DMS53 treated with DMSO at 0.1 percent for 48 hours (cell line): ENCODE measurements at regions not wholly inside any gene's neighbourhood (a gene's known extent, or its start where the extent isn't known, plus 50 kb on each side); places are given as distances from the start of the nearest gene placed in this dataset.

Experiments
- DNase-seq: peaks from one replicate; lab custom pipeline; 2025; ENCODE audit not compliant: unreplicated experiment; lab: John Stamatoyannopoulos, UW

DNA sequence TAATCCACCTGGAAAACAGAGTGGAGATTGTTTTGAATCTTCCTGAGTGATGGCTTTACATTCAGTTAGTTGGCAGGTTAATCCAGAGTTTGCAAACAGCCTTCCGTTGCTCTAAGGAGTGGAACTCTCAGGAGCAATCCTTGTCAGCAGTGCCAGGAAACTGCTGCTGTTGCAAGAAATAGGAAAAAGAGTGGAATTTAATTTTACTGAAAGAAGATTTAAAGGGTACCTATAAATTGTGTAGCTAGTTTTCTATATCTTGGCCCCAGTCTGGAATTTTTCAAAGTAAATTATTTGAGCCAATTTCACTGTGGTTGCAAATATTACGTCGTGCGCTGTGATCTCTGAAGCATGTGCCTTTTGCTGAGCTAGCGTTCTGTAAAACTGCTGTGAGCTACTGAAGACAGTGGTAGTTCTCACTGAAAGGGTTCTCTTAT lies 55.5 kb upstream of the SLC5A12 start:
- no peak for DNase-seq

- no peak for DNase-seq
These were observed 56.3 kb upstream of the SLC5A12 start for GRCh38 chr11:26778000-26778757.

DNA sequence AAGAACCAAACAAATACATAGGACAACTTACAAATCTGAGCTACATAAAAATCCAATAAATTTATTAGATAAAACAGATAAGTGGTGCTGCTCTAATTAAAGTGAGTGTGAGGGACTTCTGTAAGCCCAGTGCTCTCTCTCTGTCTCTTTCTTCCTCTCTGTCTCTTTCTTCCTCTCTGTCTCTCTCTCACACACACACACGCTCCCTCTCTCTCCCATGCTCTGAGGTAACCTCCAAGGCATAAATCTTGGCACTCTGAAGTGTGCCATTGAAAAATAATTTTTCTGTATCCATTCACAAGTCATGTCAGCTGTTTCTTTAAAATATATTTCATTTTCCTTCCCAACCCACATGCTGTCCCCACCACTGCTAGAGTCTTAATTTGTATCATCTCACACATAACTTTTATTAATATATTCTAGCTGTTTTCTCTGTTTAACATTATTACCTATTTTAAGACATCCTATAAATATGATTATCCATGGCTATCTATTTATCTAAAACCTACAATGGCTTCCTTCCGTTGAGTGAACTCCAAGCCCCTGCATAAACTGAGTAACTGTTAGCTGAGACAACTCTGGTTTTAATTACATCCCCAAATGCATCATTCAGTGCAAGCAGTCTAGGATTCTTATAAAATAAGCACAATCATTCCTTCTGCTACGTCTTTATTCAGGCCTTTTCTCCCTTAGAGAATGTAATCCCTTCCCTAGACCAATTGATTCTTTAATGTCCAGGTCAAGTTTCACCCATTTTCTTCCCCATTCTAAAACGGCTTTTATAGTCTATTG lies 57.4 kb upstream of the SLC5A12 start:
- no peak for DNase-seq

DNA sequence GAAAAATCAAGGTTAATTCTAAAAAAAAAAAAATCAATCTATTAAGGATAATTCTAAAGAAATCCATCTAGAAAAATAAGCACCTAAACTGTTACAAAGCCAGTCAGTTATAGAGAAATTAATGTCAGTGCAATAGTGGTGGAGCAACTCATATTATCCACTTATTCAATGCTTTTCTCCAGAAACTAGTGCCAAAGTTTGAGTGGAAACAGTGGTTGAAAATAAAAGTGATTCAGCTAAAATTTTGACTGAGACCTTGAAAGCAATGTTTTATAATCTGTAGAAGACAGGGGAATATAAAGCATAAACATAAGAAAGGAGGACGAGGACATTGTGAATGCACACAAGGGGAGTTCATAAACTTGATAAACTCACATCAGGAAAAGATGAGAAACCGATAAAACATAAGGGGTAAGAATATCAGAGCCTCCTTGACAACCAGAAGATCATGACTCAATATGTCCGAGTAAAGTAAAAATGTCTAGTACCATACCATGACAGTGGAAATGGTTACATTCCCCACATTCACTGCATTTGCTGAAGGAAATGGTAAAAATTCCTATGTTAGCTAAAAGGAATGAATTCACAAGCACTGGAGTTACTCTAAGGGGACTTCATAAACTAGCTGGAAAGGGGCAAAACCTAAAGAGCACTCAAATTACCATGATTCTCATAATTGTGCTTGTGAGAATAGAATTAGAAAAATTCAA lies 58.7 kb upstream of the SLC5A12 start:
- DNase-seq = no peak

- DNase-seq = no peak
These were observed 60.5 kb upstream of the SLC5A12 start for GRCh38 chr11:26782220-26782965.

- DNase-seq = no peak
These were observed 62.1 kb upstream of the SLC5A12 start for GRCh38 chr11:26783997-26784396.

DNA sequence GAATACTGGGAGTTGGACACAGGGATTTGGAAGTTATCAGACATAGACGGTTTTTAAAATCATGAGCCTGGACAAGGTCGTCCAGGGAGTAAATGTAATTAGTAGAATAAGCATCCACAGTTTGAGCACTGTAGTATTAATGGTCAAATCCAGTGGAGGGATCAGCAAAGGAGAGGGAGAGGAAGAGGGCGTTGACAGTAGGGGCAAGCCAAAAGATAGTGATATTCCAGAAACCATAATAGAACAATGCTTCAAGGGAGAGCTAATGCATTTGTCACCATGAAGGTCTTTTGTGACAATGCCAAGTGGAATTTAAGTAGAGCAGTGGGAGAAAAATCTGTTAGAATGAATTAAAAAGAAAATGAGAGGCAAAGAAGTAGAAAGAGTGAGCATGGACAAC lies 68.9 kb upstream of the SLC5A12 start:
- no peak for DNase-seq

DNA sequence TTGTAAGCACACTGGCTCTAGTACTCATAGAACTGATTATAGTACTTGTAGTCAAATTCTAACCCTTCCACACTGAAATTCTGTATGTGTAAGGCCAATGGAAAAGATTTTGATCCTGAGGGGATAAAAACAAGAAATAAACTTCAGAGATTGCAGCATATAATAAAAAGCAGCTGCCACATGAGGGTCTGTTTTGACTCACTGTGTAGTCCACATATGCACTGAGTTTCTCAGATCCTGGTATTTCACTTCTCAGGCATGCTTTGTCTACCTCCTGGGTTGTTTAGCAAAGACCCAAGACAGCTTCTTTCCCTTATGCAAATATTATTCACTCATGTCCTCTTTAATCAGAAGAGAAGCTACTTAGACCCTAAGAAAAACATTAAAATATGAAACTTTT lies 71.1 kb upstream of the SLC5A12 start:
- no peak for DNase-seq

DNA sequence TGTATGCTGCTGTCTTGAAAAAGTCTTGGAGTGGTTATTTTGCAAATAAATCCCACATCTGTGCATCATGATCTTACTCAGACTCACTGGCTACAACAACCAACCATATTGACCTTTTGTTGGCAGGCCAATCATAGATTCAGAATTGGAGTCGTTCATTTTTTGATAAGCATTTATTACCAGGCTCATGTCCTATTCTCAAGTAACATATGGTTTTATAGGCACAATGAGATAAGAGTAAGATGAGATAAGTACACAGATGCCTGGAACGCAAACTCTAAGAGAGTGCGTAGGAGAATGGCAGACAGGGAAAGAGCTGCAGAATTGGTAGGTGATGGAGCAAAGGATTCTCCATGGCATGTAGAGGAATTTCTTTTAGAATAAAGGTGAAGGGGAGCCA lies 71.6 kb upstream of the SLC5A12 start:
- DNase-seq = no peak

DNA sequence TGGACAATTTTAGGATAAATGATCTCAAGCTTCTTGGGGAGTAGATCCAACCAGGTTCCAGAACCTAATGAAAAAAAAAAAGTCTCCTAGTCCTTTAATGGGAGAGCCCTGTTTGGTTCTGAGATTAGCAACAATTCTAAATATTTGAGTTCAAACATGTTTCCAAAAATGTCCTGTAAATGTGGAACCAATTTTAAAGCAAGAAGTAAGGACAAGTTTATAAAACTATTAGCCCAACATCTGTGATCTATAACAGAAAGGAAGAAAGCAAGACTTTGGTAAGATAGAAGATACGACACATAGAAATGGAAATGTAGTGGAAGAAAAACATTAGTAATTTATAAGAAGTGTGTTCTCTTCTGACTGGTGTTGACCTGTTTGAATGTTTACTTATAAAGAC lies 79.7 kb upstream of the SLC5A12 start:
- no peak for DNase-seq

DNA sequence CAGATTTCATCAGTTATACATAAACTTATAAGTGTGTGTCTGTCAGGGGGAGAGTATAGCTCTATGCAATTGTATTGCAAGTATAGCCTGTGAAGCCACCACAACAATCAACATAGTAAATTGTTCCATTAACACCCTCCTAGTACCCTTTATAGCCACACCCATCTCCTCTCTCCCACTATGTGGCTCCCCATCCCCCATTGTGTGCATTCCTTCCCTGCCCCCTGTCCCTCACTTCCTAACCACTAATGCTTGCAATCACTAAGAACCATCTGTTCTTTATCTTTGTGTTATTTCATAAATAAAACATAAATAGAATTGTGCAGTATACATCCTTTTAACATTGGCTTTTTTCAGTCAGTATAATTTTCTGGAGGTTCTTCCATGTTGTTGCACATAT lies 83.1 kb upstream of the SLC5A12 start:
- no peak for DNase-seq

DNA sequence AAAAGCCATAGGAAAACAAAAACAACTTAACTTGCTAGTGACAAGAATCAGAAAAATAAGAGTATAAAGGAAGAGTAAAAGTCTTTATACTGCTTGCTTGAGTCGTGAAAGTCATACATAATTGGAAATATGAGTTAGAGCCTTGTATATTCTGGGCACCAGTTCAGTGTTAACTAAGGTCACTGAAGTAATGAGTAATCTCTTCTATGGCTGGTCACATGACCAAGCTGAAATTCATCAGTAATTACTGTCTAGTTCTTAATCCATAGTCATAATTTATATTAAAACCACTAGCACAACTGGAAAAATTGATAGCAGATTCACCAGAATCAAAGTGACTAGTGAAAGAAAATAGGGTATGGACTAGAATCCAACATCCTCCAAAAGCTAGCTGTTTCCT lies 84.4 kb upstream of the SLC5A12 start:
- DNase-seq = no peak

- DNase-seq = no peak
These were observed 98.9 kb upstream of the SLC5A12 start for GRCh38 chr11:26820739-26821138.

- no peak for DNase-seq
These were observed 102.1 kb upstream of the SLC5A12 start for GRCh38 chr11:26823963-26824362.

DNA sequence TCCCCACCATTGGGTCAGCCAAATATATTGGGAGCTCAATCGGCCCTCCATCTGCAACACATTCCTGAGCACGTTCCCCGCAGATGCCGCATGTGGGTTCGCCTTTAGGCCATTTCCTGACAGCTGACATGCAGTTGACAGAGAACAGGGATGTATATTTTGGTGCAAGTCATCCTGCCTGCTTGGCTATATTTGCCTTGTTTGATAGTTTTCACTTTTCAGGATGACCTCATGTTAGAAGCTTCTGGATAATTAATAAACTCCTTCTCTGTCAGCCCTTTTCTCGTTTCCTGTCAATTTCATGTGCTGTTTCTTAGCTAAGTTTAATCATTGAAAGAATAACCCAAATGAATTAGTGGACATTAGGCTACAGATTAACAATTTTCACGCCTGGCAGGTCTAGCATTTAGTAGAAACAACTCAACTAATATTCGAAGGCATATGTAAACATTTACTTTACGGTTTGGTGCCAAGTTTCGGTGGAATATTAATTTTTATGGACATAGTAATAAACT lies 105.8 kb upstream of the SLC5A12 start:
- no peak for DNase-seq

GRCh38 chr11:26828288-26828687 lies 106.4 kb upstream of the SLC5A12 start:
- DNase-seq = no peak

- no peak for DNase-seq
These were observed 108.4 kb upstream of the SLC5A12 start for GRCh38 chr11:26830218-26830617.

- DNase-seq = no peak
These were observed 108.9 kb upstream of the SLC5A12 start for GRCh38 chr11:26830757-26831156.

DNA sequence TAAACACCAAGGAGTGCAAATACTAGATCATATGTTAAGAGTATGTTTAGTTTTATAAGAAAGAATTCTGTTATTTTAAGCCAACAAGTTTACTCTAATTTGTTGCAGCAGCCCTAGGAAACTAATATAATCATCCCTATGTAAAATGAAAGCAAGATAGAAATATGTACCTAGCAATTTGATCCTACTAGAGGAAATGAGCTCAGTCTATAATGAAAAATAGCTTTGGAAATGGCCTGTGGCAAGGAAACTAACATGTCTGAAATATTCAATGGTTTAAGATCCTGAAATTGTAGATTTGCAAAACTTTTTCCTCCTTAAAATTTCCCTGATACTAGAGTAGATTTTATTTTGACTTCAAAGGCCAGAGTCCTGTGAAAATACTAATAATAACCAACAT lies 112.7 kb upstream of the SLC5A12 start:
- no peak for DNase-seq

DNA sequence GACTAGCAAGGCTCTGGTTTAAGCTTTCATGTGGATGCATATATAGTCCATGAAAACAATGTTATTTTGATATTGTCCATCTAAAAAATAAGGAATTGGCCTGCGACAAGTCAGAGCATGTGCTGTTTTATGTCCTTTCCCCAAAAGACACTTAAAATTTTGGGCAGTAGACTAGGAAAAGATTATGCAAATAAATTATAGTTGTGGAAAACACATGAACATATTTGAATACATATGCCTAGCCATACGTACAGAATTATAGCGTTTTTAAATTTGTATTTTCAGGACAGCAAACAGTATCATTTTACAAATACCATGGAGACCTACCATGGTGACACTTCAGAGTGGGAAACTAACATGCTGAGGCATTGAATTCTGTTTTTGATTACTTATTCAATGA lies 113.8 kb upstream of the SLC5A12 start:
- DNase-seq = no peak

DNA sequence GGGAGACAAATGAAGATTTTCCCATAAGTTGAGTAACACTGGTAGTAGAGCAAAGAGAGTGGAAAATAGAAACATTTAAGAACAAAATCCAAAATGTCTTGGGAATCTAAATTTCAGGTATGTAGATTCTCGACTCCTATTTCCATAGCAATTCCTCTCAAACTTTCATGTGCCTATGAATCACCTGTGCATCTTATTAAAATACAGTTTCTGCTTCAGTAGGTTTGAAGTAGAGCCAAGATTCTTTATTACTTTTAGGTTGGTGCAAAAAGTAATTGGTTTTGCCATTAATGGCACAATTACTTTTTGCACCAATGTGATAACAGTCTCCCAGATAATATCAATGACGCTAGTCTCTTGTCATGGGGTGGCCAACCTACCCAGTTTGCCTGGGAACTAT lies 115.3 kb upstream of the SLC5A12 start:
- no peak for DNase-seq
